GM12874 (cell line): ENCODE measurements at regions not wholly inside any gene's neighbourhood (a gene's known extent, or its start where the extent isn't known, plus 50 kb on each side); places are given as distances from the start of the nearest gene placed in this dataset.

Experiments used
- TF ChIP-seq, protein P1 (sequence below): IDR thresholded peaks from 2 replicates; pipeline ENCODE4 v1.5.1; 2011; ENCODE audit warnings: low read depth, mild to moderate bottlenecking, control low read depth, low read length, moderate library complexity; ENCODE audit not compliant: insufficient read depth

DNA sequence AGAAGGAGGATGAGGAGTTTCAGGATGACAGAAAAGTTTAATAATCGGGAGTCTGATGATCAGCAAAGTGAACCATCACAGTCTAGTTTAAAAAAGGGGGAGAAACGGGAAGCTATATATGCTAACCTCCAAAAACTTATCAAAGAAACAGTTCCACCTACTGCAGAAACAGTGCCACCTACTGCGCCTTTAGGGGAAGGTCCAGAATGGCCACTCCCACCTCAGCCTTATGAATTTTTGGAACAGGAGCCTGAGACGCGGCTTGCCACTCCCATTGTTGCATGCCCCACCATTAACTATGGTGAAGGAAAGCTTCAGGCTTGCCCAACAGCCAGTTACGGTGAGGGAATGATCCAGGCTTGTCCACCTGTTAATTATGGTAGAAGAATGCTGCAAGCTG is 929.0 kb downstream of the SLITRK6 start:
- TF ChIP-seq, protein P1, sequence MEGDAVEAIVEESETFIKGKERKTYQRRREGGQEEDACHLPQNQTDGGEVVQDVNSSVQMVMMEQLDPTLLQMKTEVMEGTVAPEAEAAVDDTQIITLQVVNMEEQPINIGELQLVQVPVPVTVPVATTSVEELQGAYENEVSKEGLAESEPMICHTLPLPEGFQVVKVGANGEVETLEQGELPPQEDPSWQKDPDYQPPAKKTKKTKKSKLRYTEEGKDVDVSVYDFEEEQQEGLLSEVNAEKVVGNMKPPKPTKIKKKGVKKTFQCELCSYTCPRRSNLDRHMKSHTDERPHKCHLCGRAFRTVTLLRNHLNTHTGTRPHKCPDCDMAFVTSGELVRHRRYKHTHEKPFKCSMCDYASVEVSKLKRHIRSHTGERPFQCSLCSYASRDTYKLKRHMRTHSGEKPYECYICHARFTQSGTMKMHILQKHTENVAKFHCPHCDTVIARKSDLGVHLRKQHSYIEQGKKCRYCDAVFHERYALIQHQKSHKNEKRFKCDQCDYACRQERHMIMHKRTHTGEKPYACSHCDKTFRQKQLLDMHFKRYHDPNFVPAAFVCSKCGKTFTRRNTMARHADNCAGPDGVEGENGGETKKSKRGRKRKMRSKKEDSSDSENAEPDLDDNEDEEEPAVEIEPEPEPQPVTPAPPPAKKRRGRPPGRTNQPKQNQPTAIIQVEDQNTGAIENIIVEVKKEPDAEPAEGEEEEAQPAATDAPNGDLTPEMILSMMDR, result peak; percentile 33; the same call in 1 of the 2 replicates

DNA sequence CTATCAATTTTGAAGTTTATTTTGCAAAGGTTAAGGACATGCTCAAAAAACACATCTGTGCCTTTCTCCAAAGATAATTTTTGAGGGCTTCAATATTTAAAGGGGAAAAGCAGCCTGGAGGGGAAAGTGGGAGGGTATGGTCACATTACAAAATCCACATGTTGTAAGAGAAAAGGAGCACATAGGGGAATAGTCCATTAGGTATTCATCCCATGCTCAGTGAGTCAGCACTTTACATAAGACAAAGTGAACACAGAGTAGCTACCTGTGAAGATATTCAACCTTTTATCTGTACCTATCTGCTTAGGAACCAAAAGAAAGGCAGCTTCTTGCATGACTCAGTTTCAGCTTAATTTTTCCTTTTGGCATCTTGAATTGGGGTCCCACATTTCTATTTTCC is 932.0 kb downstream of the SLITRK6 start:
- TF ChIP-seq, protein P1, result no peak

GRCh38 chr13:84865783-84866221 is 933.4 kb downstream of the SLITRK6 start:
- TF ChIP-seq, protein P1, result no peak

GRCh38 chr13:84864341-84864740 is 934.9 kb downstream of the SLITRK6 start:
- TF ChIP-seq, protein P1, result no peak

- TF ChIP-seq, protein P1, result no peak
These were observed 952.1 kb downstream of the SLITRK6 start for GRCh38 chr13:84847107-84847506.

DNA sequence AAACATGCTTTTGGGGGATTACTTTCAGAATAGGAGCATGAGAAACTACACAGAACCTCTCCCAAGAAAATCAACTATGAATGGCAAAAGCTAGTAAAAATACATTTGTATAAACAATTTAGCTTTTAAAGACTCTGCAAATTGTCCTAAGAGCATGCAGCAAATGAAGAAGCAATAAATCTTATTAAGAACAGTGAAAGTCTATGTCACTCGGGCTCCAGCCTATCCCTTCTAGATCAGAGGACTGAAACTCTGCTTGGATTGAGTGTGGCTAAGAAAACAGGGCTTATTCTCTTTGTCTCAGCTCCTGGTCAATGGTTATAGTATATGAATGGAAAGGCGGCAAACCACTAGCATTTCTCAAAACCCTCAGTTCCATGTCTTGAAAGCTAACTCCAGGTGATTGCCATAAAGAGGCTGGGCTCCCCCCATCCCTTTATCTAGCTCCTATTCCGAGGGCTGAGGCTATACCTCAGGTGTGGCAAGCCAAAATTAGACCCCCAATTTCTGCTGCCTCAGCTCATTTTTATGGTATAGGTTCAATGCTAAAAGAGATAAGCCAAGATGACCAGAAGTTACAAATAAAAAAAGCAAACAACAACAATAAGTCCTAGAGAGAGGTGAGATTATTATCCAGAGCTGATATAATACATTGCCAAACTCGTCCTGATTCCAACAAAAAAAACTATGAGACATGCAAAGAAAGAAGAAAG is 953.2 kb downstream of the SLITRK6 start:
- TF ChIP-seq, protein P1, result no peak

GRCh38 chr13:84844473-84844872 is 954.7 kb downstream of the SLITRK6 start:
- TF ChIP-seq, protein P1, result no peak
